ENCODE measurements at regions not wholly inside any gene's neighbourhood (a gene's known extent, or its start where the extent isn't known, plus 50 kb on each side); places are given as distances from the start of the nearest gene placed in this dataset.
A peak's percentile ranks its signal among the peaks of the same experiment; 100 is the strongest.

GRCh38 chr2:104745846-104746245 lies 108.1 kb upstream of the POU3F3 start:
- no peaks in the 10 kb centered on the region; the same call in 2 of the 3 replicates for H3K9me3 Mint-ChIP-seq
- no peak overlapping the region for H3K27ac Mint-ChIP-seq
- Histone ChIP-seq H3K36me3 (ENCODE audit: insufficient read depth) (no peaks in the 10 kb centered on the region), H3K4me3 (no peak overlapping the region), H3F3A (replicated peaks; ENCODE audit: low read depth) (no peaks in the 10 kb centered on the region), H4K20me1 (replicated peaks; ENCODE audit: insufficient read depth) (no peaks in the 10 kb centered on the region), H2AFZ (no peak overlapping the region), H3K27ac (ENCODE audit: low read depth) (no peak overlapping the region), H3K4me1 (ENCODE audit: insufficient read depth) (peaks cover 9% of the 10 kb centered on the region; the same call in 1 of the 2 replicates), H3K27me3 (ENCODE audit: insufficient read depth) (no peaks in the 10 kb centered on the region), H3K9me2 (ENCODE audit: insufficient read depth) (no peaks in the 10 kb centered on the region), H3K79me2 (replicated peaks; ENCODE audit: insufficient read depth) (no peaks in the 10 kb centered on the region), H3K4me2 (no peak overlapping the region)
- H3K36me3 Mint-ChIP-seq (ENCODE audit: low read depth) = no peaks in the 10 kb centered on the region
- ATAC-seq (peak; percentile 29; the same call in 2 of the 3 replicates), DNase-seq (ENCODE audit: low spot score) (no peak)
- TF ChIP-seq EZH2phosphoT487 (IDR thresholded peaks at IDR 0.05; ENCODE audit: unreplicated experiment) (no peak), REST (IDR thresholded peaks at IDR 0.05; ENCODE audit: unreplicated experiment) (peak; percentile 3)
- peaks cover 21% of the 10 kb centered on the region for H3K4me1 Mint-ChIP-seq
- no peak overlapping the region for H3K4me3 Mint-ChIP-seq
- H3K27me3 Mint-ChIP-seq (ENCODE audit: insufficient read depth, low read depth, poor library complexity) = peaks cover 9% of the 10 kb centered on the region

GRCh38 chr2:104746299-104746698 lies 107.6 kb upstream of the POU3F3 start:
- H3K36me3 ChIP-seq (ENCODE audit: insufficient read depth) = no peaks in the 10 kb centered on the region
- Mint-ChIP-seq H3K4me3 (no peak overlapping the region), H3K9me3 (no peaks in the 10 kb centered on the region; the same call in 2 of the 3 replicates), H3K4me1 (peaks cover 21% of the 10 kb centered on the region), H3K27ac (no peak overlapping the region), H3K36me3 (ENCODE audit: low read depth) (no peaks in the 10 kb centered on the region), H3K27me3 (ENCODE audit: insufficient read depth, low read depth, poor library complexity) (peaks cover 9% of the 10 kb centered on the region)
- no peaks in the 10 kb centered on the region for H3K27me3 ChIP-seq (ENCODE audit: insufficient read depth)
- no peak overlapping the region for H3K27ac ChIP-seq (ENCODE audit: low read depth)
- H2AFZ ChIP-seq = no peak overlapping the region
- H3K79me2 ChIP-seq (replicated peaks; ENCODE audit: insufficient read depth) = no peaks in the 10 kb centered on the region
- H4K20me1 ChIP-seq (replicated peaks; ENCODE audit: insufficient read depth) = no peaks in the 10 kb centered on the region
- ATAC-seq = peak; percentile 67
- no peak for DNase-seq (ENCODE audit: low spot score)
- H3K4me1 ChIP-seq (ENCODE audit: insufficient read depth) = peaks cover 9% of the 10 kb centered on the region; the same call in 1 of the 2 replicates
- H3K9me2 ChIP-seq (ENCODE audit: insufficient read depth) = no peaks in the 10 kb centered on the region
- H3K4me2 ChIP-seq = no peak overlapping the region
- TF ChIP-seq CTCF (conservative IDR thresholded peaks at IDR 0.05; ENCODE audit: low read depth in 2 of 2) (0 out of 4 replicates have a peak, but pooled peaks of 1 of the 2 experiments have one; percentile 6), STAT1 (IDR thresholded peaks at IDR 0.05; ENCODE audit: unreplicated experiment) (no peak), EZH2 (IDR thresholded peaks at IDR 0.05; ENCODE audit: low read depth, unreplicated experiment) (no peak), ZNF114 (CRISPR knock-in tag; IDR thresholded peaks at IDR 0.05) (no peak), ZNF462 (CRISPR knock-in tag; IDR thresholded peaks at IDR 0.05) (no peak), POLR2AphosphoS5 (IDR thresholded peaks at IDR 0.05; ENCODE audit: low read depth) (no peak)
- no peaks in the 10 kb centered on the region for H3F3A ChIP-seq (replicated peaks; ENCODE audit: low read depth)
- no peak overlapping the region for H3K4me3 ChIP-seq
